H9 (cell line): ENCODE measurements at regions not wholly inside any gene's neighbourhood (a gene's known extent, or its start where the extent isn't known, plus 50 kb on each side); places are given as distances from the start of the nearest gene placed in this dataset.
A peak's percentile ranks its signal among the peaks of the same experiment; 100 is the strongest.
"Not testable (repeated sequence)": the region's sequence is repeated elsewhere in the genome, so short reads cannot be mapped to it uniquely, and the experiment has no call there.

Experiments
- DNase-seq: peaks from one replicate; pipeline ENCODE4 v3.0.0-alpha.2; 2017
- H2AFZ ChIP-seq: one replicate; pipeline ENCODE4 v1.6.1; 2013; ENCODE audit warnings: mild to moderate bottlenecking, low read length, control low read depth, moderate library complexity
- H2AK5ac ChIP-seq: 2 replicates; pipeline ENCODE4 v1.6.1; 2013; ENCODE audit warnings: low read length, control low read depth, mixed read lengths; ENCODE audit not compliant: insufficient read length
- H2BK120ac ChIP-seq: one replicate; pipeline ENCODE4 v1.6.1; 2013; ENCODE audit warnings: low read depth, mild to moderate bottlenecking, low read length, control low read depth, inconsistent platforms; ENCODE audit not compliant: poor library complexity, severe bottlenecking
- H2BK12ac ChIP-seq: 2 replicates; pipeline ENCODE4 v1.6.1; 2013; ENCODE audit warnings: low read length, control low read depth, mixed read lengths, low read depth; ENCODE audit not compliant: insufficient read length
- H2BK15ac ChIP-seq: 2 replicates; pipeline ENCODE4 v1.6.1; 2013; ENCODE audit warnings: low read depth, low read length, control low read depth
- H2BK20ac ChIP-seq: one replicate; pipeline ENCODE4 v1.6.1; 2013; ENCODE audit warnings: low read depth, mild to moderate bottlenecking, low read length, control low read depth, inconsistent platforms; ENCODE audit not compliant: poor library complexity, severe bottlenecking
- H2BK5ac ChIP-seq: 2 replicates; pipeline ENCODE4 v1.6.1; 2013; ENCODE audit warnings: low read length, control low read depth, mixed read lengths; ENCODE audit not compliant: insufficient read length
- H3K14ac ChIP-seq: 2 replicates; pipeline ENCODE4 v1.6.1; 2013; ENCODE audit warnings: low read length, control low read depth; ENCODE audit not compliant: insufficient read depth
- H3K18ac ChIP-seq: 2 replicates; pipeline ENCODE4 v1.6.1; 2013; ENCODE audit warnings: low read depth, mild to moderate bottlenecking, mixed read lengths, low read length, control low read depth; ENCODE audit not compliant: insufficient read length
- H3K23ac ChIP-seq: 2 replicates; pipeline ENCODE4 v1.6.1; 2013; ENCODE audit warnings: low read length, control low read depth, mixed read lengths, low read depth; ENCODE audit not compliant: insufficient read length
- H3K23me2 ChIP-seq: 2 replicates; pipeline ENCODE4 v1.6.1; 2013; ENCODE audit warnings: low read depth, mild to moderate bottlenecking, mixed read lengths, low read length, control low read depth; ENCODE audit not compliant: insufficient read length, poor library complexity, severe bottlenecking
- H3K27ac ChIP-seq: 2 replicates; pipeline ENCODE4 v1.5.1; 2013; ENCODE audit warnings: low read length, control low read depth, mixed read lengths, low read depth; ENCODE audit not compliant: insufficient read length
- H3K27me3 ChIP-seq: 2 replicates; pipeline ENCODE4 v1.6.1; 2013; ENCODE audit warnings: low read length, control low read depth, inconsistent platforms; ENCODE audit not compliant: insufficient read depth
- H3K4ac ChIP-seq: 2 replicates; pipeline ENCODE4 v1.6.1; 2013; ENCODE audit warnings: low read depth, mild to moderate bottlenecking, control low read depth, inconsistent platforms, low read length, moderate library complexity
- H3K4me1 ChIP-seq: 2 replicates; pipeline ENCODE4 v1.6.1; 2013; ENCODE audit warnings: low read length, control low read depth, inconsistent platforms; ENCODE audit not compliant: insufficient read depth
- H3K4me2 ChIP-seq: 2 replicates; pipeline ENCODE4 v1.6.1; 2013; ENCODE audit warnings: low read length, control low read depth, mixed read lengths; ENCODE audit not compliant: insufficient read length, insufficient read depth
- H3K56ac ChIP-seq: 2 replicates; pipeline ENCODE4 v1.6.1; 2013; ENCODE audit warnings: low read depth, mild to moderate bottlenecking, mixed read lengths, low read length, control low read depth; ENCODE audit not compliant: insufficient read length
- H3K79me1 ChIP-seq: 2 replicates; pipeline ENCODE4 v1.6.1; 2013; ENCODE audit warnings: low read depth, mild to moderate bottlenecking, moderate library complexity, low read length, control low read depth, inconsistent platforms; ENCODE audit not compliant: insufficient read depth, poor library complexity, severe bottlenecking
- H3K79me2 ChIP-seq: 2 replicates; pipeline ENCODE4 v1.6.1; 2013; ENCODE audit warnings: low read length, control low read depth, inconsistent platforms; ENCODE audit not compliant: insufficient read depth
- H3K9ac ChIP-seq: 2 replicates; pipeline ENCODE4 v1.6.1; 2013; ENCODE audit warnings: low read length, control low read depth, mixed read lengths; ENCODE audit not compliant: insufficient read length; ENCODE audit errors: extremely low read depth
- H3K9me3 ChIP-seq: one replicate; pipeline ENCODE4 v1.6.1; 2013; ENCODE audit warnings: low read depth, low read length, inconsistent platforms; ENCODE audit not compliant: control insufficient read depth
- H3T11ph ChIP-seq: one replicate; pipeline ENCODE4 v1.6.1; 2013; ENCODE audit warnings: mild to moderate bottlenecking, low read length, control low read depth, inconsistent platforms
- H4K20me1 ChIP-seq: one replicate; pipeline ENCODE4 v1.6.1; 2013; ENCODE audit not compliant: control insufficient read depth, insufficient read length, insufficient read depth
- H4K5ac ChIP-seq: 2 replicates; pipeline ENCODE4 v1.6.1; 2013; ENCODE audit warnings: low read depth, mild to moderate bottlenecking, mixed read lengths, low read length, control low read depth; ENCODE audit not compliant: insufficient read length
- H4K8ac ChIP-seq: replicated peaks from 2 replicates; pipeline ENCODE4 v1.6.1; 2013; ENCODE audit warnings: low read length, control low read depth, mixed read lengths, low read depth; ENCODE audit not compliant: insufficient read length
- H4K91ac ChIP-seq: 2 replicates; pipeline ENCODE4 v1.6.1; 2013; ENCODE audit warnings: low read depth, mild to moderate bottlenecking, moderate library complexity, mixed read lengths, low read length, control low read depth; ENCODE audit not compliant: insufficient read length
- H3K27ac Mint-ChIP-seq, 3 experiments: 2 replicates in 2 of 3; 3 replicates in 1 of 3; pipeline ENCODE4 v1.8.0; 2020 to 2021; ENCODE audit warnings: mixed read lengths in 3 of 3, mild to moderate bottlenecking in 1 of 3, moderate library complexity in 1 of 3
- H3K27me3 Mint-ChIP-seq: 2 replicates; pipeline ENCODE4 v1.8.0; 2021; ENCODE audit warnings: low read depth, mild to moderate bottlenecking, moderate library complexity, mixed read lengths
- H3K36me3 Mint-ChIP-seq, 3 experiments: 2 replicates in 2 of 3; 3 replicates in 1 of 3; pipeline ENCODE4 v1.8.0; 2020 to 2021; ENCODE audit warnings: low read depth in 3 of 3, mixed read lengths in 3 of 3; ENCODE audit not compliant: insufficient read depth in 1 of 3
- H3K4me1 Mint-ChIP-seq, 2 experiments: 2 replicates each; pipeline ENCODE4 v1.8.0; 2020; ENCODE audit warnings: mixed read lengths in 2 of 2
- H3K4me3 Mint-ChIP-seq, 2 experiments: 2 replicates in 1 of 2; 3 replicates in 1 of 2; pipeline ENCODE4 v1.8.0; 2020 to 2021; ENCODE audit warnings: mild to moderate bottlenecking in 2 of 2, mixed read lengths in 2 of 2, moderate library complexity in 1 of 2
- H3K9me3 Mint-ChIP-seq, 2 experiments: 2 replicates in 1 of 2; 3 replicates in 1 of 2; pipeline ENCODE4 v1.8.0; 2020; ENCODE audit warnings: mild to moderate bottlenecking in 2 of 2, mixed read lengths in 2 of 2, moderate library complexity in 1 of 2
- WGBS: extraction: QIAGEN DNeasy Blood & Tissue Kit; methylation state at CpG from one replicate; pipeline ENCODE4 v1.1.7; 2013; ENCODE audit warnings: missing lambda C conversion rate, low lambda C conversion rate, mixed read lengths; ENCODE audit not compliant: insufficient read length; ENCODE audit errors: extremely low coverage; 5-methylcytosine and 5-hydroxymethylcytosine counted together
- TF ChIP-seq, protein P1 (sequence below): fragments of 200-600 bp; sonication (generic); conservative IDR thresholded peaks from 3 replicates; pipeline ENCODE4 v1.8.0; 2021; ENCODE audit warnings: antibody characterized with exemption, mild to moderate bottlenecking

DNA sequence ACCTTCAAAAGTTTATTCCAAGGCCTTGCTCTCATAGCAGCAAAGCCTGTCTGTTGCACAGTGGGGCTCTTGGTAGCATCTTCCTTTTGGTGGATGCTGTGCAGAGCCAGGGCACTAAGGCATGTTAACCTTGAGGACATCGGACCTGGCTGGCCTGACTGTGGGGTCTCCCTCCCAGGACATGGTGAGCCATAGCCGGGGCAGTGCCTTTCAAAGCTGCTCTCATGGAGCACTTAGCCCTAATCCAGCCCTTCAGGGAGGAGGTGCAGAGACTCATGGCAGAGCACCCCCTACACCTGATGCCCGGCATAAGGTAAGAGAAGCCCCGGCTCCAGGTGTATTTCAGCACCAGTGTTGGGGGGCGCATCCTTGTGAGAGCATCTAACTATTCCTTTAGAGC lies 941.4 kb upstream of the ZNF722 start:
- H4K20me1 ChIP-seq, result no peaks in the 10 kb centered on the region
- H3K56ac ChIP-seq, result no peak overlapping the region
- no peak overlapping the region for H2BK20ac ChIP-seq
- Mint-ChIP-seq H3K9me3 (peaks cover 63 to 70% of the 10 kb centered on the region in 2 experiments), H3K4me3 (no peak overlapping the region), H3K27me3 (peaks cover 5% of the 10 kb centered on the region), H3K4me1 (no peaks in the 10 kb centered on the region), H3K27ac (no peak overlapping the region), H3K36me3 (peaks cover 18 to 32% (median 19%) of the 10 kb centered on the region in 3 experiments)
- H3K4me1 ChIP-seq, result no peaks in the 10 kb centered on the region
- H3K27me3 ChIP-seq, result no peaks in the 10 kb centered on the region
- no peaks in the 10 kb centered on the region for H3K79me2 ChIP-seq
- DNase-seq, result no peak
- H4K5ac ChIP-seq, result no peak overlapping the region
- H3K27ac ChIP-seq, result no peak overlapping the region
- no peak overlapping the region for H3K4ac ChIP-seq
- H3K18ac ChIP-seq, result no peak overlapping the region
- no peak overlapping the region for H2AK5ac ChIP-seq
- TF ChIP-seq, protein P1, sequence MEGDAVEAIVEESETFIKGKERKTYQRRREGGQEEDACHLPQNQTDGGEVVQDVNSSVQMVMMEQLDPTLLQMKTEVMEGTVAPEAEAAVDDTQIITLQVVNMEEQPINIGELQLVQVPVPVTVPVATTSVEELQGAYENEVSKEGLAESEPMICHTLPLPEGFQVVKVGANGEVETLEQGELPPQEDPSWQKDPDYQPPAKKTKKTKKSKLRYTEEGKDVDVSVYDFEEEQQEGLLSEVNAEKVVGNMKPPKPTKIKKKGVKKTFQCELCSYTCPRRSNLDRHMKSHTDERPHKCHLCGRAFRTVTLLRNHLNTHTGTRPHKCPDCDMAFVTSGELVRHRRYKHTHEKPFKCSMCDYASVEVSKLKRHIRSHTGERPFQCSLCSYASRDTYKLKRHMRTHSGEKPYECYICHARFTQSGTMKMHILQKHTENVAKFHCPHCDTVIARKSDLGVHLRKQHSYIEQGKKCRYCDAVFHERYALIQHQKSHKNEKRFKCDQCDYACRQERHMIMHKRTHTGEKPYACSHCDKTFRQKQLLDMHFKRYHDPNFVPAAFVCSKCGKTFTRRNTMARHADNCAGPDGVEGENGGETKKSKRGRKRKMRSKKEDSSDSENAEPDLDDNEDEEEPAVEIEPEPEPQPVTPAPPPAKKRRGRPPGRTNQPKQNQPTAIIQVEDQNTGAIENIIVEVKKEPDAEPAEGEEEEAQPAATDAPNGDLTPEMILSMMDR, result no peak
- WGBS, result no CpG with 5 or more reads among the region's 5 CpGs
- no peak overlapping the region for H3K4me2 ChIP-seq
- H2BK12ac ChIP-seq, result no peak overlapping the region
- H3K9me3 ChIP-seq, result peaks cover 83% of the 10 kb centered on the region
- H2AFZ ChIP-seq, result no peak overlapping the region
- no peak overlapping the region for H4K8ac ChIP-seq
- peaks cover 5% of the 10 kb centered on the region for H3K23me2 ChIP-seq
- no peak overlapping the region for H4K91ac ChIP-seq
- no peak overlapping the region for H2BK120ac ChIP-seq
- H2BK15ac ChIP-seq, result no peak overlapping the region
- H2BK5ac ChIP-seq, result no peak overlapping the region
- H3K9ac ChIP-seq, result no peak overlapping the region
- H3K79me1 ChIP-seq, result no peaks in the 10 kb centered on the region
- no peak overlapping the region for H3K23ac ChIP-seq
- H3T11ph ChIP-seq, result no peak overlapping the region
- H3K14ac ChIP-seq, result no peak overlapping the region

DNA sequence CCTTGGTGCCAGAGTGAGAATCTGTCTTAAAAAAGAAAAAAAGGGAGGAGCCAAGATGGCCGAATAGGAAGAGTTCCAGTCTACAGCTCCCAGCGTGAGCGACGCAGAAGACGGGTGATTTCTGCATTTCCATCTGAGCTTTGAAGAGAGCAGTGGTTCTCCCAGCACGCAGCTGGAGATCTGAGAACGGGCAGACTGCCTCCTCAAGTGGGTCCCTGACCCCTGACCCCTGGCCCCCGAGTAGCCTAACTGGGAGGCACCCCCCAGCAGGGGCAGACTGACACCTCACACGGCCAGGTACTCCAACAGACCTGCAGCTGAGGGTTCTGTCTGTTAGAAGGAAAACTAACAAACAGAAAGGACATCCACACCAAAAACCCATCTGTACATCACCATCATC lies 937.9 kb upstream of the ZNF722 start:
- H3K23ac ChIP-seq, H3K4ac ChIP-seq, H3T11ph ChIP-seq, H2BK5ac ChIP-seq, H3K27me3 Mint-ChIP-seq, H3K23me2 ChIP-seq, H4K91ac ChIP-seq, DNase-seq, H4K8ac ChIP-seq, H4K5ac ChIP-seq, H4K20me1 ChIP-seq, H2BK12ac ChIP-seq, H2BK20ac ChIP-seq, H3K27me3 ChIP-seq, H3K14ac ChIP-seq, H3K4me2 ChIP-seq, H2BK120ac ChIP-seq, H3K27ac ChIP-seq, H3K79me2 ChIP-seq, H3K4me1 ChIP-seq, H3K56ac ChIP-seq, H3K9ac ChIP-seq, H3K18ac ChIP-seq, H3K27ac Mint-ChIP-seq, H3K4me1 Mint-ChIP-seq, H2AK5ac ChIP-seq, H2BK15ac ChIP-seq, H3K79me1 ChIP-seq, H2AFZ ChIP-seq: not testable (repeated sequence)
- Mint-ChIP-seq H3K4me3 (peak overlapping the region in 1 of 2 experiments; percentile 48; a peak in 1 of 5 replicates), H3K9me3 (peaks cover 81 to 88% of the 10 kb centered on the region in 2 experiments), H3K36me3 (peaks cover 5 to 29% (median 6%) of the 10 kb centered on the region in 3 experiments)
- no CpG with 5 or more reads among the region's 9 CpGs for WGBS
- H3K9me3 ChIP-seq, result peaks cover 59% of the 10 kb centered on the region
